Psoas muscle (tissue), 7 donors: ENCODE measurements at regions not wholly inside any gene's neighbourhood (a gene's known extent, or its start where the extent isn't known, plus 50 kb on each side); places are given as distances from the start of the nearest gene placed in this dataset.
"Not testable (repeated sequence)": the region's sequence is repeated elsewhere in the genome, so short reads cannot be mapped to it uniquely, and the experiment has no call there.

Experiments used
- ATAC-seq, 4 donors: fragments of 200-7000 bp; cut with Tn5 transposase; one replicate each; pipeline ENCODE4 v1.9.1; 2020; ENCODE audit warnings: moderate library complexity in 3 of 4, mild to moderate bottlenecking in 2 of 4
- DNase-seq, 2 donors: peaks; one replicate each; pipeline ENCODE4 v3.0.0-alpha.2; 2020
- H3K27ac ChIP-seq: fragments of 200-600 bp; one replicate; pipeline ENCODE4 v1.8.0; 2022
- H3K27me3 ChIP-seq, 3 donors: fragments of 200-600 bp in 1 of 3; one replicate each; pipeline versions ENCODE4 v1.6.1 to v1.8.0; 2013 to 2022; ENCODE audit warnings: low read length in 2 of 3, mild to moderate bottlenecking in 2 of 3, moderate library complexity in 1 of 3; ENCODE audit not compliant: insufficient read depth in 3 of 3
- H3K36me3 ChIP-seq, 2 donors: fragments of 200-600 bp in 1 of 2; one replicate each; pipeline versions ENCODE4 v1.6.1 to v1.8.0; 2013 to 2022; ENCODE audit warnings: low read depth in 1 of 2, mild to moderate bottlenecking in 1 of 2, moderate library complexity in 1 of 2; ENCODE audit not compliant: insufficient read depth in 1 of 2
- H3K4me1 ChIP-seq: fragments of 200-600 bp; one replicate; pipeline ENCODE4 v1.8.0; 2022
- H3K4me3 ChIP-seq: fragments of 200-600 bp; one replicate; pipeline ENCODE4 v1.8.0; 2022; ENCODE audit warnings: mild to moderate bottlenecking
- H3K9me3 ChIP-seq: fragments of 200-600 bp; one replicate; pipeline ENCODE4 v1.8.0; 2022
- CTCF ChIP-seq: fragments of 200-600 bp; IDR thresholded peaks from one replicate; pipeline ENCODE4 v1.8.0; 2022; ENCODE audit warnings: antibody characterized with exemption
- WGBS, 3 donors: extraction: QIAGEN DNeasy Blood & Tissue Kit; methylation state at CpG; one replicate each; pipeline versions ENCODE4 v1.1.6 to v1.1.7; 2013; 5-methylcytosine and 5-hydroxymethylcytosine counted together
- intact Hi-C, 2 donors: fragments of 100-400 bp; cut with DNase I; formaldehyde crosslinking; loops; one replicate each; pipeline versions ENCODE4 v1.11.0 to v1.14.2; 2022
- donor health status: healthy with polysubstance abuse.
- donor health status: DM: no; HTN: no; CAD: no; lungs with moderate emphysema.
- donor health status: Bipolar disorder and iron deficiency.
- donor health status: healthy.
- donor health status: DM: yes; HTN: yes; CAD: no.
- donor health status: DM: no; HTN: no; CAD: no.
- donor health status: DM: yes; HTN: yes; CAD: no.

DNA sequence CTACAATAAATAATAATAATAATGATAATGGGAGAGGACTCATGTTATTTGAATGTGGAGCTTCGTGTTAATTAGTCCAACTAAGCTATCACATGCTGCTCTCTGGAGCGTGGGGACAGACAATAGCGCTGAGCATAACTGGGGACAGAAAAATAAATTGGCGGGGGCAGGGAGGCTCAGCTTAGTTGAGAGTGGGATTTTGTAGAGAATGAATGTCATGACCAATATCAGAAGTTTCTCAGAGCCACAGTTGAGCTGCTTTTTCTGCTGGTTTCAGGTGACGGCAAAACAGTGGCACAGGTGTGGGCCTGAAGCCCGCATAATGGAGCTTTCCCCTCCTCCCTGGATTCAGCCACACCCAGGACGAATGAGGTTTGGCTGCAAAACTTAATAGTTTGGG is 111.1 kb upstream of the CAB39 start:
- no peak for DNase-seq
- no peak for TF ChIP-seq CTCF
- Histone ChIP-seq H3K27ac (no peak overlapping the region), H3K4me3 (no peak overlapping the region), H3K4me1 (no peaks in the 10 kb centered on the region), H3K9me3 (no peaks in the 10 kb centered on the region), H3K27me3 (no peaks in the 10 kb centered on the region), H3K36me3 (no peaks in the 10 kb centered on the region)
- WGBS, 3 donors = 88 to 89% (median 88%) methylated on average over 7 of the region's 7 CpGs
- ATAC-seq = no peak
- intact Hi-C loops = loop anchor here in 1 of 2 donors (10.0 kb wide), 1 partner anchor 797 kb away; no protein-coding TSS in a partner anchor

DNA sequence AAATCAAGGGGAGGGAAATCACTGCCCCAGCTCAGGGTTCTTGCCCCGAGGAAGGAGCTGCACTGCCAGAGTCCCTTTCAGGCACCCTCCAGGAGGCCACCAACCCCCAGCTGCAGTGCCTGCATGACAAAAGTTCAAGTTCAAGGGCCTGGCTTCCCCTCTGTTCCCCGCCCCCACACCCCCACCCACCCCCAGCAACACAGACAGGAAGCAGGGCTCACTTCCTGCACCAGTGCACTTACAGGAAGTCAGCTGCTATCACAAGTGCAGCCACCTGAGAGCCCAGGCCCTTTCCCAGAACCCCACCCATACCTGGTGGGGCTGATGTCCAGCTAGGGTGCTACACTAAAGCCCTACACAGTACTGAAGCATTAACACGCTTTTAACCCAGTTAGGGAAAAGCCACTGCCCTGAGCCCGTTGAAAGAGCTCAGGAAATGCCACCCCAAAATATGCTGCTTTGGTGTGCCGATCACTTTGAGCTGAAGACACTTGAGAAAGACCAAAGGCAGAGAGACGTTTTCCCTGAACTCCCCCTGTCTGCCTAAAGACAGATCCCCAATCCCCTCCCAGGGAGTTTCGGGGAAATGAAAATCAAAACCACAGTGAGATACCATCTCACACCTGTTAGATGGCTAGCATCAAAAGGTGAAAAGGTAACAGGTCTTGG is 109.9 kb upstream of the CAB39 start:
- Histone ChIP-seq H3K4me3 (no peak overlapping the region), H3K9me3 (no peaks in the 10 kb centered on the region), H3K27me3 (no peaks in the 10 kb centered on the region), H3K4me1 (no peaks in the 10 kb centered on the region), H3K36me3 (no peaks in the 10 kb centered on the region), H3K27ac (no peak overlapping the region)
- intact Hi-C loops = loop anchor here in 1 of 2 donors (10.0 kb wide), 1 partner anchor 798 kb away; no protein-coding TSS in a partner anchor
- 62 to 64% (median 64%) methylated on average over 7 of the region's 7 CpGs for WGBS, 3 donors
- TF ChIP-seq CTCF = no peak
- ATAC-seq (no peak), DNase-seq (no peak)

DNA sequence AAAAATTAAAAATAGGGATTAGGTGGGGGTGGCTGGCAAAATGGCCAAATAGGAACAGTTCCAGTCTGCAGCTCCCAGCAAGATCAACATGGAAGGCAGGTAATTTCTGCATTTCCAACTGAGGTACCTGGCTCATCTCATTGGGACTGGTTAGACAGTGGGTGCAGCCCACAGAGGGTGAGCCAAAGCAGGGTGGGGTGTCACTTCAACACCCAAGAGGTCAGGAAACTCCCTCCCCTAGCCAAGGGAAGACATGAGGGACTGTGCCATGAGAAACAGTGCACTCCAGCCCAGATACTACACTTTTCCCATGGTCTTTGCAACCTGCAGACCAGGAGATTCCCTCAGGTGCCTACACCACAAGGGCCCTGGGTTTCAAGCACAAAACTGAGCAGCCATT is 109.3 kb upstream of the CAB39 start:
- H3K27ac ChIP-seq = not testable (repeated sequence)

DNA sequence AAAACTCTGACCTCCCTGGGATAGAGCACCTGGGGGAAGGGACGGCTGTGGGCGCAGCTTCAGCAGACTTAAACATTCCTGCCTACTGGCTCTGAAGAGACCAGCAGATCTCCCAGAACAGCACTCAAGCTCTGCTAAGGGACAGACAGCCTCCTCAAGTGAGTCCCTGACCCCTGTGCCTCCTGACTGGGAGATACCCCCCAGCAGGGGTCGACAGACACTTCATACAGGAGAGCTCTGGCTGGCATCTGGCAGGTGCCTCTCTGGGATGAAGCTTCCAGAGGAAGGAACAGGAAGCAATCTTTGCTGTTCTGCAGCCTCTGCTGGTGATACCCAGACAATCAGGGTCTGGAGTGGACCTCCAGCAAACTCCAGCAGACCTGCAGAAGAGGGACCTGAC is 108.5 kb upstream of the CAB39 start:
- intact Hi-C loops = loop anchor here in 1 of 2 donors (10.0 kb wide), 1 partner anchor 799 kb away; no protein-coding TSS in a partner anchor

More for the DNA sequence above, 109.3 kb upstream of the CAB39 start:
- not testable (repeated sequence) for H3K4me3 ChIP-seq, H3K4me1 ChIP-seq, DNase-seq, H3K9me3 ChIP-seq, H3K36me3 ChIP-seq, ATAC-seq, H3K27me3 ChIP-seq
- intact Hi-C loops = loop anchor here in 1 of 2 donors (10.0 kb wide), 1 partner anchor 799 kb away; no protein-coding TSS in a partner anchor

DNA sequence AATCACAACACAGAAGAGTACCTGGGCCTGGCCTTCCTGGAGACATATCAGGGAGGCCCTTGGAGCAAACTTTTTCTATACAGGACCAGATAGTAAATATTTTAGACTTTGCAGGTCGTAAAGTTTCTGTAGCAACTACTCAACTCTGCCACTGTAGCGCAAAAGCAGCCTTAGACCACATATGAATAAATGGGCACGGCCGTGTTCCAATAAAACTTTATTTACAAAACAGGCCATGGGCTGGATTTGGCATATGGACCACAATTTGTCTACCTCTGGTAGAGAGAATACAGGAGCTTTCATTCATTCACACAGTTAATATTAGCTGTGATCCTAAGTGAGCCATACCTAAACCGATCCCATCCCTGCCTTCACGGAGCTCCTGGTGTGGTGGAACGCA is 98.6 kb upstream of the CAB39 start:
- H3K9me3 ChIP-seq = no peaks in the 10 kb centered on the region
- WGBS, 3 donors = 93 to 96% (median 93%) methylated on average over 7 of the region's 7 CpGs
- no peaks in the 10 kb centered on the region for H3K4me1 ChIP-seq
- TF ChIP-seq CTCF = no peak
- intact Hi-C loops = loop anchor here (10.0 kb wide), 3 partner anchors 399 to 809 kb away; partner anchors contain the start of gene SP110 (in 1 of the 2)
- H3K36me3 ChIP-seq = no peaks in the 10 kb centered on the region
- H3K4me3 ChIP-seq = no peak overlapping the region
- no peak overlapping the region for H3K27ac ChIP-seq
- no peaks in the 10 kb centered on the region for H3K27me3 ChIP-seq
- DNase-seq = no peak
- ATAC-seq = no peak

More for the DNA sequence above, 108.5 kb upstream of the CAB39 start:
- H3K36me3 ChIP-seq, DNase-seq, H3K27ac ChIP-seq, H3K4me3 ChIP-seq, H3K9me3 ChIP-seq, ATAC-seq, H3K27me3 ChIP-seq, H3K4me1 ChIP-seq: not testable (repeated sequence)
- 80 to 87% (median 84%) methylated on average over 3 of the region's 3 CpGs for WGBS, 3 donors
